ENCODE measurements at regions not wholly inside any gene's neighbourhood (a gene's known extent, or its start where the extent isn't known, plus 50 kb on each side); places are given as distances from the start of the nearest gene placed in this dataset.

DNA sequence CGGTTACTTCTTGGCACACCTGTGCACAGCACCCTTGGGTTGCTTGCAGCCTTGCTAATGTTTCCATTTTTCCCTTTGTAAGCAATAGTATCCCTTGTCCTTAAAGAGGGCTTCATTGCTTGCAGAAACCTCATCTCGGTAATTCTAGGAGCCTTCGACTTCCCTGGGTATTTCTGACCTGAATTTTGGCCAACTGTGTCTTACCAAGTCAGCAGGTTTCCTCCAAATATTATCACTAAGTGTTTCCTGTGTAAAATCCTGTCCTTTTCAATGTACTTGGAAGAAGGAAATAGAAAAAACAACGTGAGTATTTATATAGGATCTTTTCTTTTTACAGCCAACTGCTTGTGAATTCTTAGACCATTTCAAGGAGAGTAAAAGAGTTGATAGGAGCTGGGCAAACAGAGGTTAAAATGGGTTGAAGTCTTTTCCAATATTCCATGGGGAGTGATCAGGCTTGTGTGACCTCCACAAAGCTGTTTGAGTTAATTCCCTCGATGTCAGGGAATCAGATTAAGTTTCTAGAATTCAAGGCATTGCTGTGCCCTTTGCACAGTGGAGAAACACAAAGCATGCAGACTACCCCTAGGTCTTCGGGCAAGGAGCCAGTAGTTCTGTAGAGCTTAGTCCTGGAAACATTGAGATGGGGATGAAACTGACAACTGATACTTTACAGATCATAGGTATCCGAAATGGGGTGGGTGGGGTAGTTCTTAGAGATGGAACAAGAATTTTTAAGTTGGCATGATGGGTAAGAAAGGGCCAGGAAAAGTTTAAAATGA, 209.9 kb downstream of the CPE start:
- RAD21 ChIA-PET (ENCODE audit: low non-redundant PET in 1 of 2, low total read pairs in 2 of 2, uncharacterized antibody in 2 of 2, unreplicated experiment in 2 of 2): no interaction called here
- intact Hi-C loops (cut with micrococcal nuclease): no loop called here
- Histone ChIP-seq H2AFZ (ENCODE audit: low read depth, low read length, poor library complexity, severe bottlenecking) (no peak overlapping the region), H4K20me1 (ENCODE audit: insufficient read depth) (no peaks in the 10 kb centered on the region), H3K9me3 (ENCODE audit: control insufficient read depth in 1 of 2, insufficient read depth in 1 of 2, low read depth in 1 of 2, low read length in 2 of 2) (no peaks in the 10 kb centered on the region), H3K9me2 (ENCODE audit: insufficient read depth) (no peaks in the 10 kb centered on the region), H3K4me1 (ENCODE audit: control insufficient read depth in 1 of 2, insufficient read depth in 2 of 2, low read length in 2 of 2) (no peaks in the 10 kb centered on the region), H3K4me2 (ENCODE audit: low read length) (no peak overlapping the region), H3K27me3 (ENCODE audit: insufficient read depth, low read length) (no peaks in the 10 kb centered on the region), H3K27ac (ENCODE audit: low read depth, low read length) (no peak overlapping the region), H3K36me3 (ENCODE audit: control insufficient read depth in 1 of 2, insufficient read depth in 2 of 2, low read length in 2 of 2) (no peaks in the 10 kb centered on the region), H3K79me2 (ENCODE audit: insufficient read depth, low read length) (no peaks in the 10 kb centered on the region), H3K4me3 (replicated peaks in 1 of 2; ENCODE audit: low read depth in 1 of 2, low read length in 2 of 2) (no peak overlapping the region), H3K9ac (ENCODE audit: low read length) (no peak overlapping the region)
- no TSS peak for BruUV-seq (replicated peaks)
- no peak for TF ChIP-seq ZBTB33 (IDR thresholded peaks at IDR 0.05; ENCODE audit: extremely low read depth, insufficient replicate concordance, low read length)
- no peak for TF ChIP-seq ELF1 (IDR thresholded peaks at IDR 0.05; ENCODE audit: borderline replicate concordance, low read depth)
- no peak for TF ChIP-seq REST (IDR thresholded peaks at IDR 0.05; ENCODE audit: low read depth)
- no peak for TF ChIP-seq POLR2AphosphoS5 (IDR thresholded peaks at IDR 0.05; ENCODE audit: low read depth, low read length)
- TF ChIP-seq EZH2phosphoT487 (IDR thresholded peaks at IDR 0.05; ENCODE audit: borderline replicate concordance): no peak
- TF ChIP-seq SRF (IDR thresholded peaks at IDR 0.05; ENCODE audit: low read depth): no peak
- POLR2A ChIA-PET: no interaction called here
- DNase-seq (ENCODE audit: low read depth, low spot score) (no peak), ATAC-seq (no peak)
- CTCF ChIA-PET: no interaction called here
